HCT116 (cell line): ENCODE measurements at regions not wholly inside any gene's neighbourhood (a gene's known extent, or its start where the extent isn't known, plus 50 kb on each side); places are given as distances from the start of the nearest gene placed in this dataset.

Source experiments
- ATAC-seq: fragments of 200-7000 bp; cut with Tn5 transposase; 2 replicates; pipeline ENCODE4 v1.9.1; 2020; ENCODE audit warnings: mild to moderate bottlenecking, moderate library complexity
- BruUV-seq: library from RNA; stranded (reverse); fragments of 400-500 nt; replicated peaks from 2 replicates; lab custom pipeline; 2021; lab: Mats Ljungman, UMichigan
- CTCF ChIA-PET: fragments of 300-600 bp; sonication (Branson Sonifier 250); formaldehyde crosslinking; loops from one replicate; lab custom pipeline; 2021; ENCODE audit warnings: antibody characterized with exemption; lab: Charles Lee
- POLR2A ChIA-PET: fragments of 300-600, 350-600 bp; sonication (Branson Sonifier 250); formaldehyde crosslinking; loops from one replicate; lab custom pipeline; 2021; ENCODE audit warnings: antibody characterized with exemption; lab: Charles Lee
- RAD21 ChIA-PET, 2 experiments: fragments of 300-600 bp; sonication (Branson Sonifier 250); formaldehyde crosslinking; loops; one replicate each; lab custom pipeline; 2023; ENCODE audit warnings: low total read pairs in 2 of 2; ENCODE audit not compliant: uncharacterized antibody in 2 of 2, unreplicated experiment in 2 of 2, low non-redundant PET in 1 of 2; lab: Charles Lee
- DNase-seq: peaks from one replicate; pipeline ENCODE4 v3.0.0-alpha.2; 2010; ENCODE audit warnings: low read depth, low spot score
- H2AFZ ChIP-seq: fragments of 200-600 bp; shearing (Covaris generic), sonication (generic); 2 replicates; pipeline ENCODE4 v1.6.1; 2017; ENCODE audit warnings: low read depth, mixed run types, mixed read lengths, antibody characterized with exemption, low read length; ENCODE audit not compliant: poor library complexity, severe bottlenecking
- H3K27ac ChIP-seq: 2 replicates; pipeline ENCODE4 v1.5.1; 2012; ENCODE audit warnings: low read depth, low read length
- H3K27me3 ChIP-seq: fragments of 200-600 bp; sonication (generic); 2 replicates; pipeline ENCODE4 v1.6.1; 2016; ENCODE audit warnings: mixed run types, low read length, mixed read lengths; ENCODE audit not compliant: insufficient read depth
- H3K36me3 ChIP-seq, 2 experiments: fragments of 200-500 bp in 1 of 2; fragments of 200-600 bp in 1 of 2; sonication (Bioruptor generic) in 1 of 2; sonication (generic) in 1 of 2; 2 replicates each; pipeline versions ENCODE4 v1.5.1 to v1.6.1; 2014 to 2016; ENCODE audit warnings: low read length in 2 of 2, inconsistent platforms in 1 of 2, mixed read lengths in 1 of 2, mixed run types in 1 of 2; ENCODE audit not compliant: insufficient read depth in 2 of 2, control insufficient read depth in 1 of 2
- H3K4me1 ChIP-seq, 2 experiments: fragments of 200-600 bp in 1 of 2; sonication (generic) in 1 of 2; 2 replicates each; pipeline versions ENCODE4 v1.5.1 to v1.6.1; 2012 to 2017; ENCODE audit warnings: low read length in 2 of 2, inconsistent platforms in 1 of 2, mild to moderate bottlenecking in 1 of 2, mixed read lengths in 1 of 2, mixed run types in 1 of 2, moderate library complexity in 1 of 2; ENCODE audit not compliant: insufficient read depth in 2 of 2, control insufficient read depth in 1 of 2
- H3K4me2 ChIP-seq: fragments of 200-600 bp; sonication (generic); 2 replicates; pipeline ENCODE4 v1.6.1; 2017; ENCODE audit warnings: mixed run types, low read length, mixed read lengths
- H3K4me3 ChIP-seq, 2 experiments: fragments of 200-600 bp in 1 of 2; sonication (generic) in 1 of 2; replicated peaks in 1 of 2; 2 replicates each; pipeline ENCODE4 v1.5.1; 2011 to 2016; ENCODE audit warnings: low read length in 2 of 2, control low read depth in 1 of 2, low read depth in 1 of 2, mild to moderate bottlenecking in 1 of 2, mixed read lengths in 1 of 2, mixed run types in 1 of 2
- H3K79me2 ChIP-seq: fragments of 200-600 bp; sonication (generic); 2 replicates; pipeline ENCODE4 v1.6.1; 2017; ENCODE audit warnings: mild to moderate bottlenecking, mixed run types, low read length, moderate library complexity, mixed read lengths; ENCODE audit not compliant: insufficient read depth
- H3K9ac ChIP-seq: fragments of 200-600 bp; sonication (generic); 2 replicates; pipeline ENCODE4 v1.6.1; 2016; ENCODE audit warnings: low read length, mixed read lengths
- H3K9me2 ChIP-seq: fragments of 200-600 bp; sonication (generic), shearing (Covaris generic); 2 replicates; pipeline ENCODE4 v1.6.1; 2017; ENCODE audit warnings: mixed run types, mild to moderate bottlenecking, moderate library complexity; ENCODE audit not compliant: insufficient read depth
- H3K9me3 ChIP-seq, 2 experiments: fragments of 200-500 bp in 1 of 2; fragments of 200-600 bp in 1 of 2; sonication (Bioruptor generic) in 1 of 2; sonication (generic) in 1 of 2; 2 replicates each; pipeline ENCODE4 v1.6.1; 2014 to 2017; ENCODE audit warnings: low read length in 2 of 2, mixed read lengths in 2 of 2, inconsistent platforms in 1 of 2, low read depth in 1 of 2, mild to moderate bottlenecking in 1 of 2, mixed run types in 1 of 2, moderate library complexity in 1 of 2; ENCODE audit not compliant: control insufficient read depth in 1 of 2, insufficient read depth in 1 of 2
- H4K20me1 ChIP-seq: fragments of 200-600 bp; sonication (generic), shearing (Covaris generic); 2 replicates; pipeline ENCODE4 v1.6.1; 2017; ENCODE audit warnings: mixed run types, mild to moderate bottlenecking, moderate library complexity; ENCODE audit not compliant: insufficient read depth
- ATF3 ChIP-seq: IDR thresholded peaks from 2 replicates; pipeline ENCODE4 v1.6.1; 2012
- CEBPB ChIP-seq: IDR thresholded peaks from 2 replicates; pipeline ENCODE4 v1.6.1; 2012; ENCODE audit warnings: low read depth
- CTCF ChIP-seq, 3 experiments: fragments of 200-600 bp in 1 of 3; sonication (generic) in 1 of 3; IDR thresholded peaks in 2 of 3; conservative IDR thresholded peaks in 1 of 3; 2 replicates each; pipeline ENCODE4 v1.5.1; 2012 to 2017; ENCODE audit warnings: low read depth in 2 of 3, low read length in 2 of 3, antibody characterized with exemption in 1 of 3, borderline replicate concordance in 1 of 3, control low read depth in 1 of 3, mild to moderate bottlenecking in 1 of 3, mixed read lengths in 1 of 3, mixed run types in 1 of 3, moderate library complexity in 1 of 3; ENCODE audit not compliant: insufficient read depth in 1 of 3
- EGR1 ChIP-seq: IDR thresholded peaks from 2 replicates; pipeline ENCODE4 v1.6.1; 2012; ENCODE audit warnings: low read depth
- ELF1 ChIP-seq: IDR thresholded peaks from 2 replicates; pipeline ENCODE4 v1.6.1; 2012; ENCODE audit warnings: low read depth, borderline replicate concordance
- FOSL1 ChIP-seq: IDR thresholded peaks from 2 replicates; pipeline ENCODE4 v1.6.1; 2012; ENCODE audit warnings: low read depth
- POLR2A ChIP-seq: IDR thresholded peaks from 2 replicates; pipeline ENCODE4 v1.7.0; 2011; ENCODE audit warnings: borderline replicate concordance; ENCODE audit not compliant: insufficient read depth, insufficient read length; ENCODE audit errors: extremely low read depth
- POLR2AphosphoS5 ChIP-seq: IDR thresholded peaks from 2 replicates; pipeline ENCODE4 v1.6.1; 2011; ENCODE audit warnings: mild to moderate bottlenecking, low read depth, low read length, moderate library complexity
- SRF ChIP-seq: IDR thresholded peaks from 2 replicates; pipeline ENCODE4 v1.6.1; 2012; ENCODE audit warnings: low read depth
- YY1 ChIP-seq: IDR thresholded peaks from 2 replicates; pipeline ENCODE4 v1.6.1; 2011; ENCODE audit warnings: low read length, low read depth, moderate library complexity, mild to moderate bottlenecking; ENCODE audit not compliant: insufficient replicate concordance; ENCODE audit errors: extremely low read depth
- ZBTB33 ChIP-seq: IDR thresholded peaks from 2 replicates; pipeline ENCODE4 v1.6.1; 2011; ENCODE audit warnings: mild to moderate bottlenecking, low read length, moderate library complexity; ENCODE audit not compliant: insufficient replicate concordance; ENCODE audit errors: extremely low read depth
- ZFX ChIP-seq: fragments of 450-650 bp; IDR thresholded peaks from 2 replicates; pipeline ENCODE4 v1.6.1; 2017
- intact Hi-C: fragments of 100-400 bp; cut with micrococcal nuclease; formaldehyde crosslinking; loops from 2 replicates; pipeline ENCODE4 v1.10.0; 2022
- TF ChIP-seq, protein P1 (sequence below): IDR thresholded peaks from 2 replicates; pipeline ENCODE4 v1.6.1; 2012; ENCODE audit warnings: low read depth

DNA sequence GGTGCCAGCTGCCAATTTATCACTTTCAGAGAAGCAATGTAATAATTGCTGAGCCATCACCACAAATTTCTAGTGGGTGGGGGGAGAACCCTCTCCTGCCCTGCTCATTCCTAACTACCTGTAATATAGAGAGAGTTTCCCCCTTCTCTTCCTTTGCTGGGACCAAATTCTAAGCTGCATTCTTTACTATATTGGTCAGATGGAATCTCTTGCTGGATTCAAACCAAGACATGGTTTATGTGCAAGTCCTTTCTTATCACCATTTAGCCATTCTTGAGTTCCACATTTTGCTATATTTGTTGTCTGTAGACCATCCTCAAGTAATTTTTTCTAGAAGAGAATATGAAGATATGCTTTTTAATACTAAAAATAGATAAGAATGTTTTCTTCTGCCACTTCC lies 452.1 kb downstream of the MN1 start:
- Histone ChIP-seq H3K36me3 (no peaks in the 10 kb centered on the region), H3K79me2 (no peaks in the 10 kb centered on the region), H3K4me1 (no peaks in the 10 kb centered on the region), H3K27me3 (peaks cover 18% of the 10 kb centered on the region), H3K9me3 (no peaks in the 10 kb centered on the region), H3K4me3 (no peak overlapping the region), H3K4me2 (no peak overlapping the region), H3K9ac (no peak overlapping the region), H4K20me1 (no peaks in the 10 kb centered on the region), H3K27ac (no peak overlapping the region), H3K9me2 (no peaks in the 10 kb centered on the region), H2AFZ (no peak overlapping the region)
- intact Hi-C loops, result no loop called here
- no peak for TF ChIP-seq ATF3
- TF ChIP-seq SRF, result no peak
- TF ChIP-seq ZBTB33, result no peak
- TF ChIP-seq POLR2A, result no peak
- TF ChIP-seq FOSL1, result no peak
- no peak for TF ChIP-seq POLR2AphosphoS5
- no peak for TF ChIP-seq ELF1
- TF ChIP-seq, protein P1, sequence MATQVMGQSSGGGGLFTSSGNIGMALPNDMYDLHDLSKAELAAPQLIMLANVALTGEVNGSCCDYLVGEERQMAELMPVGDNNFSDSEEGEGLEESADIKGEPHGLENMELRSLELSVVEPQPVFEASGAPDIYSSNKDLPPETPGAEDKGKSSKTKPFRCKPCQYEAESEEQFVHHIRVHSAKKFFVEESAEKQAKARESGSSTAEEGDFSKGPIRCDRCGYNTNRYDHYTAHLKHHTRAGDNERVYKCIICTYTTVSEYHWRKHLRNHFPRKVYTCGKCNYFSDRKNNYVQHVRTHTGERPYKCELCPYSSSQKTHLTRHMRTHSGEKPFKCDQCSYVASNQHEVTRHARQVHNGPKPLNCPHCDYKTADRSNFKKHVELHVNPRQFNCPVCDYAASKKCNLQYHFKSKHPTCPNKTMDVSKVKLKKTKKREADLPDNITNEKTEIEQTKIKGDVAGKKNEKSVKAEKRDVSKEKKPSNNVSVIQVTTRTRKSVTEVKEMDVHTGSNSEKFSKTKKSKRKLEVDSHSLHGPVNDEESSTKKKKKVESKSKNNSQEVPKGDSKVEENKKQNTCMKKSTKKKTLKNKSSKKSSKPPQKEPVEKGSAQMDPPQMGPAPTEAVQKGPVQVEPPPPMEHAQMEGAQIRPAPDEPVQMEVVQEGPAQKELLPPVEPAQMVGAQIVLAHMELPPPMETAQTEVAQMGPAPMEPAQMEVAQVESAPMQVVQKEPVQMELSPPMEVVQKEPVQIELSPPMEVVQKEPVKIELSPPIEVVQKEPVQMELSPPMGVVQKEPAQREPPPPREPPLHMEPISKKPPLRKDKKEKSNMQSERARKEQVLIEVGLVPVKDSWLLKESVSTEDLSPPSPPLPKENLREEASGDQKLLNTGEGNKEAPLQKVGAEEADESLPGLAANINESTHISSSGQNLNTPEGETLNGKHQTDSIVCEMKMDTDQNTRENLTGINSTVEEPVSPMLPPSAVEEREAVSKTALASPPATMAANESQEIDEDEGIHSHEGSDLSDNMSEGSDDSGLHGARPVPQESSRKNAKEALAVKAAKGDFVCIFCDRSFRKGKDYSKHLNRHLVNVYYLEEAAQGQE, result no peak
- TF ChIP-seq CEBPB, result no peak
- TF ChIP-seq EGR1, result no peak
- TF ChIP-seq ZFX, result no peak
- TF ChIP-seq YY1, result no peak
- no peak for TF ChIP-seq CTCF (IDR thresholded peaks at IDR 0.05 in 2 of 3, conservative IDR thresholded peaks at IDR 0.05 in 1 of 3; ENCODE audit: borderline replicate concordance in 1 of 3, insufficient read depth in 1 of 3, low read depth in 2 of 3, low read length in 2 of 3)
- RAD21 ChIA-PET, result no interaction called here
- POLR2A ChIA-PET, result no interaction called here
- BruUV-seq, result no TSS peak
- ATAC-seq (no peak), DNase-seq (no peak)
- CTCF ChIA-PET, result no interaction called here
